HL-60 (cell line): ENCODE measurements at regions not wholly inside any gene's neighbourhood (a gene's known extent, or its start where the extent isn't known, plus 50 kb on each side); places are given as distances from the start of the nearest gene placed in this dataset.
"Not testable (repeated sequence)": the region's sequence is repeated elsewhere in the genome, so short reads cannot be mapped to it uniquely, and the experiment has no call there.

Experiments
- DNase-seq, 2 experiments: peaks; one replicate each; pipeline ENCODE4 v3.0.0-alpha.2; 2010 to 2020; ENCODE audit warnings: low read depth in 1 of 2, low spot score in 1 of 2
- H3K27ac ChIP-seq: fragments of 250-450 bp; sonication (Bioruptor Pico); replicated peaks from 2 replicates; pipeline ENCODE4 v1.5.1; 2020; ENCODE audit warnings: mild to moderate bottlenecking, moderate library complexity
- H3K27me3 ChIP-seq: fragments of 250-450 bp; sonication (Bioruptor Pico); 2 replicates; pipeline ENCODE4 v1.5.1; 2021; ENCODE audit warnings: mild to moderate bottlenecking, moderate library complexity; ENCODE audit not compliant: insufficient read depth, poor library complexity, severe bottlenecking
- H3K4me3 ChIP-seq: replicated peaks from 2 replicates; pipeline ENCODE4 v1.5.1; 2011; ENCODE audit warnings: mild to moderate bottlenecking, control low read depth, low read length; ENCODE audit not compliant: insufficient read depth
- CTCF ChIP-seq: IDR thresholded peaks from one replicate; pipeline ENCODE4 v1.5.1; 2011; ENCODE audit warnings: low read length, control low read depth, inconsistent platforms; ENCODE audit not compliant: insufficient read depth
- GABPA ChIP-seq: IDR thresholded peaks from 2 replicates; pipeline ENCODE4 v1.6.1; 2012; ENCODE audit warnings: low read depth
- POLR2AphosphoS5 ChIP-seq: IDR thresholded peaks from 2 replicates; pipeline ENCODE4 v1.6.1; 2012; ENCODE audit warnings: low read depth
- REST ChIP-seq: IDR thresholded peaks from 2 replicates; pipeline ENCODE4 v1.6.1; 2012; ENCODE audit warnings: low read depth; ENCODE audit not compliant: insufficient replicate concordance
- SPI1 ChIP-seq: IDR thresholded peaks from 2 replicates; pipeline ENCODE4 v1.6.1; 2012; ENCODE audit warnings: low read depth, mild to moderate bottlenecking, borderline replicate concordance

- Histone ChIP-seq H3K27me3 (no peaks in the 10 kb centered on the region), H3K4me3 (no peak overlapping the region), H3K27ac (no peak overlapping the region)
- TF ChIP-seq SPI1, result no peak
- no peak for TF ChIP-seq POLR2AphosphoS5
- TF ChIP-seq REST, result no peak
- TF ChIP-seq CTCF, result no peak
- no peak for DNase-seq
Measured at GRCh38 chr9:30609713-30610112, 1774.7 kb upstream of the ACO1 start.

GRCh38 chr9:30616782-30617181 lies 1767.7 kb upstream of the ACO1 start:
- H3K27me3 ChIP-seq, H3K4me3 ChIP-seq, DNase-seq, H3K27ac ChIP-seq: not testable (repeated sequence)

GRCh38 chr9:30622561-30622960 lies 1761.9 kb upstream of the ACO1 start:
- H3K4me3 ChIP-seq, result no peak overlapping the region
- no peak overlapping the region for H3K27ac ChIP-seq
- DNase-seq, result no peak
- TF ChIP-seq REST (no peak), POLR2AphosphoS5 (no peak), GABPA (no peak)
- H3K27me3 ChIP-seq, result no peaks in the 10 kb centered on the region

GRCh38 chr9:30628915-30629567 lies 1755.4 kb upstream of the ACO1 start:
- no peak overlapping the region for H3K27ac ChIP-seq
- H3K4me3 ChIP-seq, result no peak overlapping the region
- DNase-seq, result no peak
- H3K27me3 ChIP-seq, result no peaks in the 10 kb centered on the region
- TF ChIP-seq SPI1, result no peak
- TF ChIP-seq REST, result no peak
- no peak for TF ChIP-seq GABPA

GRCh38 chr9:30630459-30630858 lies 1754.0 kb upstream of the ACO1 start:
- no peak for TF ChIP-seq SPI1
- no peak for TF ChIP-seq POLR2AphosphoS5
- TF ChIP-seq CTCF, result no peak
- TF ChIP-seq REST, result no peak
- no peak for TF ChIP-seq GABPA
- H3K27ac ChIP-seq, result no peak overlapping the region
- no peaks in the 10 kb centered on the region for H3K27me3 ChIP-seq
- no peak for DNase-seq
- H3K4me3 ChIP-seq, result no peak overlapping the region
